SK-N-SH (cell line): ENCODE measurements at regions not wholly inside any gene's neighbourhood (a gene's known extent, or its start where the extent isn't known, plus 50 kb on each side); places are given as distances from the start of the nearest gene placed in this dataset.

Source experiments
- CTCF ChIA-PET: fragments of 300-600, 350-600 bp; formaldehyde crosslinking; extraction: SDS; loops from one replicate; lab custom pipeline; 2021; lab: Yijun Ruan, JAX
- POLR2A ChIA-PET: fragments of 350-600 bp; sonication (Branson Sonifier 250); formaldehyde crosslinking; extraction: SDS; loops from one replicate; lab custom pipeline; 2020; ENCODE audit warnings: antibody characterized with exemption, inconsistent platforms; lab: Yijun Ruan, JAX
- DNase-seq: peaks from one replicate; pipeline ENCODE4 v3.0.0; 2012
- H2AFZ ChIP-seq: fragments of 200-600 bp; sonication (generic); 2 replicates; pipeline ENCODE4 v1.8.1; 2016; ENCODE audit warnings: antibody characterized with exemption, mild to moderate bottlenecking, low read depth
- H3F3A ChIP-seq: fragments of 200-600 bp; sonication (generic); replicated peaks from 2 replicates; pipeline ENCODE3; 2016; ENCODE audit warnings: antibody characterized with exemption, mild to moderate bottlenecking; ENCODE audit not compliant: insufficient read depth
- H3K27ac ChIP-seq, 2 experiments: fragments of 200-500 bp in 1 of 2; fragments of 200-600 bp in 1 of 2; sonication (Bioruptor generic) in 1 of 2; sonication (generic), shearing (Covaris generic) in 1 of 2; 2 replicates each; pipeline versions ENCODE4 v1.5.1 to v1.6.1; 2014 to 2016; ENCODE audit warnings: low read depth in 2 of 2, inconsistent platforms in 1 of 2, low read length in 1 of 2, mild to moderate bottlenecking in 1 of 2, mixed read lengths in 1 of 2
- H3K27me3 ChIP-seq: fragments of 200-600 bp; sonication (generic), shearing (Covaris generic); 2 replicates; pipeline ENCODE4 v1.6.1; 2016; ENCODE audit warnings: mixed run types; ENCODE audit not compliant: insufficient read depth
- H3K36me3 ChIP-seq, 2 experiments: fragments of 200-500 bp in 1 of 2; fragments of 200-600 bp in 1 of 2; sonication (Bioruptor generic) in 1 of 2; sonication (generic) in 1 of 2; replicated peaks in 1 of 2; 2 replicates each; pipeline versions ENCODE3 to v1.5.1; 2014 to 2016; ENCODE audit warnings: low read length in 1 of 2, mild to moderate bottlenecking in 1 of 2; ENCODE audit not compliant: insufficient read depth in 2 of 2, control insufficient read depth in 1 of 2
- H3K4me1 ChIP-seq, 2 experiments: fragments of 200-500 bp in 1 of 2; fragments of 200-600 bp in 1 of 2; sonication (Bioruptor generic) in 1 of 2; sonication (generic), shearing (Covaris generic) in 1 of 2; 2 replicates each; pipeline versions ENCODE4 v1.5.1 to v1.6.1; 2014 to 2016; ENCODE audit warnings: low read depth in 1 of 2, low read length in 1 of 2, mixed run types in 1 of 2; ENCODE audit not compliant: insufficient read depth in 2 of 2, control insufficient read depth in 1 of 2
- H3K4me2 ChIP-seq: fragments of 200-600 bp; sonication (generic), shearing (Covaris generic); 2 replicates; pipeline ENCODE4 v1.6.1; 2017; ENCODE audit warnings: mixed run types
- H3K4me3 ChIP-seq, 2 experiments: fragments of 200-500 bp in 1 of 2; fragments of 200-600 bp in 1 of 2; sonication (Bioruptor generic) in 1 of 2; sonication (generic), shearing (Covaris generic) in 1 of 2; 2 replicates each; pipeline versions ENCODE4 v1.5.1 to v1.8.1; 2014 to 2016; ENCODE audit warnings: low read depth in 2 of 2, inconsistent platforms in 1 of 2, low read length in 1 of 2, mild to moderate bottlenecking in 1 of 2, mixed read lengths in 1 of 2, moderate library complexity in 1 of 2
- H3K79me2 ChIP-seq: fragments of 200-600 bp; sonication (generic); 2 replicates; pipeline ENCODE4 v1.8.1; 2017; ENCODE audit warnings: mild to moderate bottlenecking; ENCODE audit not compliant: insufficient read depth
- H3K9ac ChIP-seq: fragments of 200-600 bp; sonication (generic); 2 replicates; pipeline ENCODE4 v1.6.1; 2017; ENCODE audit warnings: mixed run types
- H3K9me2 ChIP-seq: fragments of 200-600 bp; sonication (generic); 2 replicates; pipeline ENCODE4 v1.6.1; 2017; ENCODE audit warnings: mixed run types
- H3K9me3 ChIP-seq: fragments of 200-600 bp; sonication (generic); 2 replicates; pipeline ENCODE4 v1.6.1; 2017; ENCODE audit warnings: mixed run types, mild to moderate bottlenecking, moderate library complexity
- H4K20me1 ChIP-seq: fragments of 200-600 bp; sonication (generic); 2 replicates; pipeline ENCODE4 v1.6.1; 2017; ENCODE audit warnings: mild to moderate bottlenecking, mixed run types; ENCODE audit not compliant: insufficient read depth
- CHD2 ChIP-seq: fragments of 150-350 bp; IDR thresholded peaks from 2 replicates; pipeline ENCODE4 v1.6.1; 2018; ENCODE audit warnings: low read length; ENCODE audit not compliant: partially characterized antibody
- ELF1 ChIP-seq: IDR thresholded peaks from 2 replicates; pipeline ENCODE4 v1.4.0; 2012
- EP300 ChIP-seq, 2 experiments: IDR thresholded peaks; 2 replicates each; pipeline versions ENCODE4 v1.4.0 to v1.6.1; 2012; ENCODE audit warnings: borderline replicate concordance in 1 of 2, low read depth in 1 of 2, low read length in 1 of 2
- EZH2phosphoT487 ChIP-seq: fragments of 200-600 bp; sonication (generic); IDR thresholded peaks from 2 replicates; pipeline ENCODE4 v1.6.1; 2017; ENCODE audit warnings: low read depth, mixed run types, mild to moderate bottlenecking, antibody characterized with exemption, moderate library complexity, borderline replicate concordance
- FOSL2 ChIP-seq: IDR thresholded peaks from 2 replicates; pipeline ENCODE4 v1.4.0; 2012; ENCODE audit warnings: low read depth, mild to moderate bottlenecking, moderate library complexity, borderline replicate concordance
- FOXM1 ChIP-seq: IDR thresholded peaks from 2 replicates; pipeline ENCODE4 v1.4.0; 2012; ENCODE audit warnings: low read depth, mild to moderate bottlenecking
- GABPA ChIP-seq: IDR thresholded peaks from 2 replicates; pipeline ENCODE4 v1.4.0; 2012; ENCODE audit warnings: low read depth, mild to moderate bottlenecking
- GATA2 ChIP-seq: sonication (generic); formaldehyde crosslinking; IDR thresholded peaks from 2 replicates; pipeline ENCODE4 v1.5.0; 2020; ENCODE audit warnings: mild to moderate bottlenecking, missing genetic modification reagents
- IRF3 ChIP-seq: fragments of 150-350 bp; IDR thresholded peaks from 2 replicates; pipeline ENCODE4 v1.6.1; 2016; ENCODE audit warnings: mild to moderate bottlenecking, low read depth, low read length
- JUND ChIP-seq: IDR thresholded peaks from 2 replicates; pipeline ENCODE4 v1.4.0; 2012
- MEF2A ChIP-seq: IDR thresholded peaks from 2 replicates; pipeline ENCODE4 v1.4.0; 2012; ENCODE audit warnings: low read depth, borderline replicate concordance
- NFIC ChIP-seq: IDR thresholded peaks from 2 replicates; pipeline ENCODE4 v1.4.0; 2012; ENCODE audit warnings: borderline replicate concordance
- NRF1 ChIP-seq: IDR thresholded peaks from 2 replicates; pipeline ENCODE4 v1.6.1; 2012; ENCODE audit warnings: low read depth, mild to moderate bottlenecking, low read length
- POLR2AphosphoS5 ChIP-seq: IDR thresholded peaks from 2 replicates; pipeline ENCODE4 v1.6.1; 2012; ENCODE audit warnings: low read depth, low read length
- RAD21 ChIP-seq: IDR thresholded peaks from 2 replicates; pipeline ENCODE4 v1.6.1; 2012; ENCODE audit warnings: mild to moderate bottlenecking, low read length
- RCOR1 ChIP-seq: fragments of 150-350 bp; IDR thresholded peaks from 2 replicates; pipeline ENCODE4 v1.6.1; 2017; ENCODE audit warnings: antibody characterized with exemption, low read length
- RXRA ChIP-seq: IDR thresholded peaks from 2 replicates; pipeline ENCODE4 v1.4.0; 2012; ENCODE audit warnings: low read depth, mild to moderate bottlenecking, borderline replicate concordance
- SIN3A ChIP-seq: IDR thresholded peaks from 2 replicates; pipeline ENCODE4 v1.6.1; 2012; ENCODE audit warnings: low read depth, mild to moderate bottlenecking, low read length, moderate library complexity, borderline replicate concordance
- TCF12 ChIP-seq: IDR thresholded peaks from 2 replicates; pipeline ENCODE4 v1.4.0; 2012
- ZBTB33 ChIP-seq: IDR thresholded peaks from 2 replicates; pipeline ENCODE4 v1.4.0; 2012; ENCODE audit warnings: low read depth, borderline replicate concordance
- WGBS: methylation state at CpG from one replicate; pipeline ENCODE4 v1.1.6; 2017; ENCODE audit warnings: low lambda C conversion rate; 5-methylcytosine and 5-hydroxymethylcytosine counted together
- TF ChIP-seq, protein P1 (sequence below): fragments of 150-350 bp; IDR thresholded peaks from 2 replicates; pipeline ENCODE4 v1.6.1; 2017; ENCODE audit warnings: antibody characterized with exemption, low read length, low read depth, borderline replicate concordance
- TF ChIP-seq, protein P2 (sequence below): IDR thresholded peaks from 2 replicates; pipeline ENCODE4 v1.4.0; 2012; ENCODE audit warnings: low read depth

- Histone ChIP-seq H3F3A (no peaks in the 10 kb centered on the region), H4K20me1 (no peaks in the 10 kb centered on the region), H3K27me3 (no peaks in the 10 kb centered on the region), H2AFZ (no peak overlapping the region), H3K4me1 (no peaks in the 10 kb centered on the region), H3K4me2 (no peak overlapping the region), H3K9ac (no peak overlapping the region)
- POLR2A ChIA-PET, result no interaction called here
- DNase-seq, result no peak
- whole genome bisulfite sequencing, result 72% methylated on average over 3 of the region's 3 CpGs
- TF ChIP-seq FOXM1, result no peak
- no peak for TF ChIP-seq NRF1
- no peak for TF ChIP-seq ELF1
- TF ChIP-seq IRF3, result no peak
- no peak for TF ChIP-seq RXRA
- TF ChIP-seq, protein P1, sequence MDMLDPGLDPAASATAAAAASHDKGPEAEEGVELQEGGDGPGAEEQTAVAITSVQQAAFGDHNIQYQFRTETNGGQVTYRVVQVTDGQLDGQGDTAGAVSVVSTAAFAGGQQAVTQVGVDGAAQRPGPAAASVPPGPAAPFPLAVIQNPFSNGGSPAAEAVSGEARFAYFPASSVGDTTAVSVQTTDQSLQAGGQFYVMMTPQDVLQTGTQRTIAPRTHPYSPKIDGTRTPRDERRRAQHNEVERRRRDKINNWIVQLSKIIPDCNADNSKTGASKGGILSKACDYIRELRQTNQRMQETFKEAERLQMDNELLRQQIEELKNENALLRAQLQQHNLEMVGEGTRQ, result no peak
- no peak for TF ChIP-seq MEF2A
- TF ChIP-seq, protein P2, sequence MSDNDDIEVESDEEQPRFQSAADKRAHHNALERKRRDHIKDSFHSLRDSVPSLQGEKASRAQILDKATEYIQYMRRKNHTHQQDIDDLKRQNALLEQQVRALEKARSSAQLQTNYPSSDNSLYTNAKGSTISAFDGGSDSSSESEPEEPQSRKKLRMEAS, result no peak
- TF ChIP-seq ZBTB33, result no peak
- no peak for TF ChIP-seq EP300 (IDR thresholded peaks at IDR 0.05; ENCODE audit: borderline replicate concordance in 1 of 2, low read depth in 1 of 2, low read length in 1 of 2)
- TF ChIP-seq RAD21, result no peak
- no peak for TF ChIP-seq RCOR1
- no peak for TF ChIP-seq SIN3A
- TF ChIP-seq, all 33 proteins: peak for 0
- Histone ChIP-seq H3K27ac (no peak overlapping the region), H3K79me2 (no peaks in the 10 kb centered on the region), H3K9me2 (no peaks in the 10 kb centered on the region), H3K9me3 (no peaks in the 10 kb centered on the region), H3K36me3 (no peaks in the 10 kb centered on the region), H3K4me3 (no peak overlapping the region)
- CTCF ChIA-PET, result interaction anchor here (1.0 to 1.5 kb wide), 3 partner anchors 12 to 433 kb away, joined by 3 to 4 read pairs (median 4); no protein-coding TSS in a partner anchor
Observed at GRCh38 chr7:64614812-64615211, 51.1 kb upstream of the ZNF107 start.

GRCh38 chr7:64613653-64614052 lies 50.8 kb upstream of the ZNF680 start:
- CTCF ChIA-PET, result interaction anchor here (1.0 to 2.1 kb wide), 4 partner anchors 11 to 430 kb away, joined by 3 to 9 read pairs (median 4); no protein-coding TSS in a partner anchor
- Histone ChIP-seq H3K9me3 (no peaks in the 10 kb centered on the region), H3K9ac (no peak overlapping the region), H4K20me1 (no peaks in the 10 kb centered on the region), H3K27ac (no peak overlapping the region), H3K4me1 (no peaks in the 10 kb centered on the region), H3K27me3 (no peaks in the 10 kb centered on the region), H3K36me3 (no peaks in the 10 kb centered on the region), H3K9me2 (no peaks in the 10 kb centered on the region), H3K79me2 (no peaks in the 10 kb centered on the region), H3F3A (no peaks in the 10 kb centered on the region), H2AFZ (no peak overlapping the region), H3K4me2 (no peak overlapping the region), H3K4me3 (no peak overlapping the region)
- DNase-seq, result no peak
- POLR2A ChIA-PET, result no interaction called here
- WGBS, result 33% methylated on average over 1 of the region's 1 CpG
- TF ChIP-seq POLR2AphosphoS5 (no peak), SIN3A (no peak), TCF12 (no peak), RAD21 (no peak), NFIC (no peak), JUND (no peak), IRF3 (no peak), NRF1 (no peak), GABPA (no peak), EZH2phosphoT487 (no peak), FOXM1 (no peak), ELF1 (no peak), EP300 (IDR thresholded peaks at IDR 0.05; ENCODE audit: borderline replicate concordance in 1 of 2, low read depth in 1 of 2, low read length in 1 of 2) (no peak), MEF2A (no peak), GATA2 (CRISPR knock-in tag) (no peak), CHD2 (no peak), FOSL2 (no peak)
- TF ChIP-seq, protein P2, result no peak
